ENCODE measurements at regions not wholly inside any gene's neighbourhood (a gene's known extent, or its start where the extent isn't known, plus 50 kb on each side); places are given as distances from the start of the nearest gene placed in this dataset.

DNA sequence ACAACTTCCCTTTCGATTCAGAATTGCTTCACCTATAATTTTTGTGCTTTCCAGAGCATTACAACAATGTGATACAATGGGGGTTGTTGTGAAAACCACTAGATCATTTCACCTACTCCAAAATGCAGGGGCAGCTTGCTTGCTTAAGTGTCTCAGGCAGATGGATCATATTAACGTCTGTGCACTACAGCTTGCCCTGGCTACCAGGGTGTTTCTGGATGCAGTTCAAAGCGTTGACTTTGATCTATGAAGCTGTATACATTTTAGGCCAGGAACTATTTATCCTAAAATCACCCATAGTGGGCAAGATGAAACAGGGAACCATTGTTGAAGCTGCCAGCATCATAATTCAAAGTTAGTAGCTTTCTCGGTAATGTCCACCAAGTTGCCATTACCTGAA, 339.5 kb upstream of the HSF2 start:
- no peaks in the 10 kb centered on the region for H3F3A ChIP-seq (ENCODE audit: insufficient read depth, low read length, poor library complexity, severe bottlenecking)
- H3K36me3 ChIP-seq (ENCODE audit: insufficient read depth, low read length), result no peaks in the 10 kb centered on the region
- H3K9ac ChIP-seq (ENCODE audit: low read length), result no peak overlapping the region
- no peaks in the 10 kb centered on the region for H3K9me2 ChIP-seq (ENCODE audit: insufficient read depth, low read length)
- H4K20me1 ChIP-seq (ENCODE audit: insufficient read depth), result no peaks in the 10 kb centered on the region
- TF ChIP-seq POLR2AphosphoS5 (IDR thresholded peaks at IDR 0.05) (no peak), RAD21 (conservative IDR thresholded peaks at IDR 0.05) (no peak), TAF1 (IDR thresholded peaks at IDR 0.05; ENCODE audit: low read depth) (no peak), EZH2 (IDR thresholded peaks at IDR 0.05; ENCODE audit: borderline replicate concordance, insufficient read depth, low read length, poor library complexity, severe bottlenecking) (no peak), MXI1 (conservative IDR thresholded peaks at IDR 0.05; ENCODE audit: poor library complexity, severe bottlenecking) (no peak), EP300 (conservative IDR thresholded peaks at IDR 0.05; ENCODE audit: poor library complexity, severe bottlenecking) (no peak), SMC3 (conservative IDR thresholded peaks at IDR 0.05; ENCODE audit: poor library complexity) (no peak), REST (IDR thresholded peaks at IDR 0.05; ENCODE audit: borderline replicate concordance) (no peak)
- TF ChIP-seq, protein P1, sequence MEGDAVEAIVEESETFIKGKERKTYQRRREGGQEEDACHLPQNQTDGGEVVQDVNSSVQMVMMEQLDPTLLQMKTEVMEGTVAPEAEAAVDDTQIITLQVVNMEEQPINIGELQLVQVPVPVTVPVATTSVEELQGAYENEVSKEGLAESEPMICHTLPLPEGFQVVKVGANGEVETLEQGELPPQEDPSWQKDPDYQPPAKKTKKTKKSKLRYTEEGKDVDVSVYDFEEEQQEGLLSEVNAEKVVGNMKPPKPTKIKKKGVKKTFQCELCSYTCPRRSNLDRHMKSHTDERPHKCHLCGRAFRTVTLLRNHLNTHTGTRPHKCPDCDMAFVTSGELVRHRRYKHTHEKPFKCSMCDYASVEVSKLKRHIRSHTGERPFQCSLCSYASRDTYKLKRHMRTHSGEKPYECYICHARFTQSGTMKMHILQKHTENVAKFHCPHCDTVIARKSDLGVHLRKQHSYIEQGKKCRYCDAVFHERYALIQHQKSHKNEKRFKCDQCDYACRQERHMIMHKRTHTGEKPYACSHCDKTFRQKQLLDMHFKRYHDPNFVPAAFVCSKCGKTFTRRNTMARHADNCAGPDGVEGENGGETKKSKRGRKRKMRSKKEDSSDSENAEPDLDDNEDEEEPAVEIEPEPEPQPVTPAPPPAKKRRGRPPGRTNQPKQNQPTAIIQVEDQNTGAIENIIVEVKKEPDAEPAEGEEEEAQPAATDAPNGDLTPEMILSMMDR (IDR thresholded peaks at IDR 0.05; ENCODE audit: poor library complexity, severe bottlenecking), result no peak
- no peak overlapping the region for H2AFZ ChIP-seq (ENCODE audit: low read depth, low read length)
- no peak overlapping the region for H3K27ac ChIP-seq (ENCODE audit: low read length)
- no peaks in the 10 kb centered on the region for H3K79me2 ChIP-seq (replicated peaks; ENCODE audit: insufficient read depth, low read length)
- H3K9me3 ChIP-seq (ENCODE audit: low read length), result no peaks in the 10 kb centered on the region
- no peak overlapping the region for H3K4me3 ChIP-seq (ENCODE audit: low read length)
- peaks cover 21% of the 10 kb centered on the region for H3K27me3 ChIP-seq (ENCODE audit: insufficient read depth, low read depth, low read length)
- H3K4me2 ChIP-seq (ENCODE audit: low read length), result no peak overlapping the region

DNA sequence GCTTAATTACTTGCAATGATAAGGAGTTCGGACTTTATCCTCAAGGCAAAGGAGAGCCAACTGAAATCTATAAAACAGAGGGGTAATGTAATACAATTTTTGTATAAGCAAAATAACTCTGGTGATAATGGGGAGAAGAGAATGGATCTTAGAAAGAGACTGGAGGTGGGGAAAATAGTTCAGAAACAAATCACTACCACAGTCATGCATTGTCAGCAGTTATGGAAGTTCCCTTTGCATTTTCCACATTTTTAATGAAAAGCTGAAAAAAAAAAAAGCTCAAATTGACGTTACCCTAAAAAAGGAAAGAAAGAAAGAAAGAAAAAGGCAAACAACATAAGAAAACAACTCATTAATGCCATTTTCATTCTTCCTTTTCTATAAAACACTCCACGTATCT, 337.6 kb upstream of the HSF2 start:
- Histone ChIP-seq H4K20me1 (ENCODE audit: insufficient read depth) (no peaks in the 10 kb centered on the region), H2AFZ (ENCODE audit: low read depth, low read length) (no peak overlapping the region)

More for the DNA sequence above, 337.6 kb upstream of the HSF2 start:
- no peaks in the 10 kb centered on the region for H3K79me2 ChIP-seq (replicated peaks; ENCODE audit: insufficient read depth, low read length)
- H3F3A ChIP-seq (ENCODE audit: insufficient read depth, low read length, poor library complexity, severe bottlenecking), result no peaks in the 10 kb centered on the region
- no peak overlapping the region for H3K4me2 ChIP-seq (ENCODE audit: low read length)
- no peaks in the 10 kb centered on the region for H3K9me2 ChIP-seq (ENCODE audit: insufficient read depth, low read length)
- TF ChIP-seq, protein P1 (IDR thresholded peaks at IDR 0.05; ENCODE audit: poor library complexity, severe bottlenecking), result no peak
- TF ChIP-seq EZH2 (IDR thresholded peaks at IDR 0.05; ENCODE audit: borderline replicate concordance, insufficient read depth, low read length, poor library complexity, severe bottlenecking) (no peak), POLR2AphosphoS5 (IDR thresholded peaks at IDR 0.05) (no peak), REST (IDR thresholded peaks at IDR 0.05; ENCODE audit: borderline replicate concordance) (no peak), SMC3 (conservative IDR thresholded peaks at IDR 0.05; ENCODE audit: poor library complexity) (no peak), TAF1 (IDR thresholded peaks at IDR 0.05; ENCODE audit: low read depth) (no peak), MXI1 (conservative IDR thresholded peaks at IDR 0.05; ENCODE audit: poor library complexity, severe bottlenecking) (no peak), RAD21 (conservative IDR thresholded peaks at IDR 0.05) (no peak), EP300 (conservative IDR thresholded peaks at IDR 0.05; ENCODE audit: poor library complexity, severe bottlenecking) (no peak)
- H3K27me3 ChIP-seq (ENCODE audit: insufficient read depth, low read depth, low read length), result peaks cover 24% of the 10 kb centered on the region
- no peaks in the 10 kb centered on the region for H3K36me3 ChIP-seq (ENCODE audit: insufficient read depth, low read length)
- no peaks in the 10 kb centered on the region for H3K9me3 ChIP-seq (ENCODE audit: low read length)
- no peak overlapping the region for H3K4me3 ChIP-seq (ENCODE audit: low read length)
- no peak overlapping the region for H3K27ac ChIP-seq (ENCODE audit: low read length)
- H3K9ac ChIP-seq (ENCODE audit: low read length), result no peak overlapping the region
